Endothelial cell of umbilical vein (primary cell): ENCODE measurements at regions not wholly inside any gene's neighbourhood (a gene's known extent, or its start where the extent isn't known, plus 50 kb on each side); places are given as distances from the start of the nearest gene placed in this dataset.

ENCODE experiments used
- BruUV-seq: library from RNA; stranded (reverse); fragments of 400-500 nt; replicated peaks from 2 replicates; lab custom pipeline; 2021; lab: Mats Ljungman, UMichigan
- CTCF ChIA-PET: fragments of 300-600, 350-600 bp; sonication (Branson Sonifier 250); formaldehyde crosslinking; loops from one replicate; lab custom pipeline; 2021; ENCODE audit warnings: antibody characterized with exemption, inconsistent platforms; lab: Charles Lee
- POLR2A ChIA-PET: fragments of 300-600, 350-600 bp; sonication (Branson Sonifier 250); formaldehyde crosslinking; loops from one replicate; lab custom pipeline; 2021; ENCODE audit warnings: antibody characterized with exemption, inconsistent platforms; lab: Charles Lee
- DNase-seq: peaks from one replicate; pipeline ENCODE4 v3.0.0-alpha.2; 2011; ENCODE audit warnings: low read depth, low spot score
- FAIRE-seq: peaks from 2 replicates; lab custom pipeline; 2011; peaks lifted over from hg19 to GRCh38; lab: Jason Lieb, UNC
- H2AFZ ChIP-seq: 2 replicates; pipeline ENCODE4 v1.6.0; 2012; ENCODE audit warnings: low read depth, low read length, control low read depth, inconsistent platforms
- H3K27ac ChIP-seq: 2 replicates; pipeline ENCODE4 v1.5.1; 2011; ENCODE audit warnings: low read depth, mild to moderate bottlenecking, control low read depth, low read length, moderate library complexity; ENCODE audit not compliant: insufficient read depth
- H3K27me3 ChIP-seq, 2 experiments: 2 replicates each; pipeline versions ENCODE4 v1.6.0 to v1.6.1; 2011; ENCODE audit warnings: low read length in 2 of 2, mixed read lengths in 1 of 2; ENCODE audit not compliant: control insufficient read depth in 2 of 2, insufficient read depth in 2 of 2
- H3K36me3 ChIP-seq, 2 experiments: 2 replicates in 1 of 2; 3 replicates in 1 of 2; pipeline ENCODE4 v1.5.1; 2011; ENCODE audit warnings: low read length in 2 of 2, mild to moderate bottlenecking in 1 of 2, moderate library complexity in 1 of 2; ENCODE audit not compliant: control insufficient read depth in 2 of 2, insufficient read depth in 2 of 2; ENCODE audit errors: extremely low read depth in 1 of 2
- H3K4me1 ChIP-seq: 3 replicates; pipeline ENCODE4 v1.5.1; 2011; ENCODE audit warnings: mild to moderate bottlenecking, low read length; ENCODE audit not compliant: control insufficient read depth, insufficient read depth; ENCODE audit errors: extremely low read depth
- H3K4me2 ChIP-seq: 2 replicates; pipeline ENCODE4 v1.6.1; 2011; ENCODE audit warnings: low read length, control low read depth, mixed read lengths; ENCODE audit not compliant: insufficient read depth
- H3K4me3 ChIP-seq, 3 experiments: fragments of 200-600 bp in 1 of 3; sonication (generic), shearing (Covaris generic) in 1 of 3; replicated peaks in 1 of 3; 2 replicates each; pipeline ENCODE4 v1.5.1; 2011 to 2016; ENCODE audit warnings: control low read depth in 3 of 3, low read length in 3 of 3, mild to moderate bottlenecking in 2 of 3, inconsistent platforms in 1 of 3, low read depth in 1 of 3, moderate library complexity in 1 of 3; ENCODE audit not compliant: insufficient read depth in 1 of 3
- H3K79me2 ChIP-seq: 2 replicates; pipeline ENCODE4 v1.6.0; 2012; ENCODE audit warnings: low read length, inconsistent platforms; ENCODE audit not compliant: control insufficient read depth, insufficient read depth
- H3K9ac ChIP-seq: replicated peaks from 2 replicates; pipeline ENCODE3; 2011; ENCODE audit warnings: low read length, control low read depth; ENCODE audit not compliant: insufficient read depth; ENCODE audit errors: extremely low read depth
- H3K9me1 ChIP-seq: replicated peaks from 3 replicates; pipeline ENCODE4 v1.6.0; 2011; ENCODE audit warnings: mild to moderate bottlenecking, low read length; ENCODE audit not compliant: control insufficient read depth, insufficient read depth; ENCODE audit errors: extremely low read depth
- H3K9me3 ChIP-seq: replicated peaks from 2 replicates; pipeline ENCODE4 v1.5.1; 2012; ENCODE audit warnings: low read length, inconsistent platforms; ENCODE audit not compliant: control insufficient read depth, insufficient read depth
- H4K20me1 ChIP-seq: replicated peaks from 2 replicates; pipeline ENCODE3; 2011; ENCODE audit warnings: mild to moderate bottlenecking, low read length; ENCODE audit not compliant: control insufficient read depth, insufficient read depth; ENCODE audit errors: extremely low read depth
- EZH2 ChIP-seq: IDR thresholded peaks from 2 replicates; pipeline ENCODE4 v1.6.1; 2012; ENCODE audit warnings: borderline replicate concordance, low read depth, mild to moderate bottlenecking, moderate library complexity, low read length, inconsistent platforms; ENCODE audit not compliant: severe bottlenecking
- FOS ChIP-seq: IDR thresholded peaks from 2 replicates; pipeline ENCODE4 v1.6.1; 2011; ENCODE audit warnings: mild to moderate bottlenecking, low read length, moderate library complexity, borderline replicate concordance; ENCODE audit not compliant: insufficient read depth
- GATA2 ChIP-seq: IDR thresholded peaks from 2 replicates; pipeline ENCODE4 v1.7.0; 2011; ENCODE audit warnings: low read depth, mild to moderate bottlenecking, moderate library complexity, mixed read lengths, low read length; ENCODE audit not compliant: insufficient read length, insufficient read depth
- JUN ChIP-seq: IDR thresholded peaks from 2 replicates; pipeline ENCODE4 v1.6.1; 2011; ENCODE audit warnings: borderline replicate concordance, low read depth; ENCODE audit not compliant: insufficient read length, insufficient read depth
- MYC ChIP-seq: IDR thresholded peaks from one replicate; pipeline ENCODE4 v1.6.1; 2011; ENCODE audit warnings: mild to moderate bottlenecking, low read depth, low read length
- POLR2A ChIP-seq: IDR thresholded peaks from 2 replicates; pipeline ENCODE4 v1.6.1; 2012; ENCODE audit warnings: low read depth, mild to moderate bottlenecking, control low read depth, low read length
- POLR2AphosphoS5 ChIP-seq: IDR thresholded peaks from 2 replicates; pipeline ENCODE4 v1.6.1; 2012; ENCODE audit warnings: low read depth, mild to moderate bottlenecking, control low read depth, low read length, moderate library complexity; ENCODE audit not compliant: insufficient read depth
- dilution Hi-C: fragments of 300-500 bp; cut with MboI; formaldehyde crosslinking; loops from one replicate; pipeline ENCODE4 v1.15.0; 2019; ENCODE audit warnings: low sequenced_read_pairs; ENCODE audit not compliant: extremely low pct_ligation_motif_present
- intact Hi-C: fragments of 100-400 bp; cut with micrococcal nuclease; formaldehyde crosslinking; loops from one replicate; pipeline ENCODE4 v1.10.0; 2022
- TF ChIP-seq, protein P1 (sequence below), 2 donors: IDR thresholded peaks; 1 replicate in 1 of 2; 2 replicates in 1 of 2; pipeline ENCODE4 v1.5.1; 2011; ENCODE audit warnings: low read length in 2 of 2, mild to moderate bottlenecking in 2 of 2, moderate library complexity in 2 of 2, control low read depth in 1 of 2, inconsistent platforms in 1 of 2, low read depth in 1 of 2; ENCODE audit not compliant: insufficient read depth in 1 of 2; ENCODE audit errors: extremely low read depth in 1 of 2
- TF ChIP-seq, protein P2 (sequence below): IDR thresholded peaks from 2 replicates; pipeline ENCODE4 v1.6.1; 2011; ENCODE audit not compliant: insufficient read depth, insufficient read length

DNA sequence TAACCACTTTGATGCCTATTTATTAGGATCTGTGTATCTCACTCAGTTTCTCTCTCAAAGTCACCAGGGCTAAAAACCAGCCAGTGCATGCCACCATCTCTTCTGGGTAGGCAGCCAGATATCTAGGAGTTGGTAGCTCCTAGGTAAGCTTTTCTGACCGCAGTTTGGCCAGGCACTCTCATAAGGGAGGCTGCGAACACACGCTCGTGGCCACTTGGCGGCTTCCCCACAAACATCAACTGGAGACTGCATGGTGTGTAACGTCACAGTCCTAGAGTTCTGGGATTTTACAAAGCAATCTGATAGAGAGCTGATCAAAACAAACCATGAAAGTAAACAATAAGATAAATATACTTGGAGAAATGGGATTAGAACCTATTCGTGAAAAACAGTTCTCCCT, 424.3 kb upstream of the ACVR2A start:
- Histone ChIP-seq H3K4me2 (no peak overlapping the region), H3K79me2 (no peaks in the 10 kb centered on the region), H3K9me3 (no peaks in the 10 kb centered on the region), H3K9ac (no peak overlapping the region), H3K27ac (no peak overlapping the region), H4K20me1 (no peaks in the 10 kb centered on the region), H3K4me1 (no peaks in the 10 kb centered on the region), H3K36me3 (no peaks in the 10 kb centered on the region), H3K4me3 (no peak overlapping the region), H3K27me3 (no peaks in the 10 kb centered on the region), H2AFZ (no peak overlapping the region), H3K9me1 (no peaks in the 10 kb centered on the region)
- no peak for FAIRE-seq
- TF ChIP-seq, protein P1, sequence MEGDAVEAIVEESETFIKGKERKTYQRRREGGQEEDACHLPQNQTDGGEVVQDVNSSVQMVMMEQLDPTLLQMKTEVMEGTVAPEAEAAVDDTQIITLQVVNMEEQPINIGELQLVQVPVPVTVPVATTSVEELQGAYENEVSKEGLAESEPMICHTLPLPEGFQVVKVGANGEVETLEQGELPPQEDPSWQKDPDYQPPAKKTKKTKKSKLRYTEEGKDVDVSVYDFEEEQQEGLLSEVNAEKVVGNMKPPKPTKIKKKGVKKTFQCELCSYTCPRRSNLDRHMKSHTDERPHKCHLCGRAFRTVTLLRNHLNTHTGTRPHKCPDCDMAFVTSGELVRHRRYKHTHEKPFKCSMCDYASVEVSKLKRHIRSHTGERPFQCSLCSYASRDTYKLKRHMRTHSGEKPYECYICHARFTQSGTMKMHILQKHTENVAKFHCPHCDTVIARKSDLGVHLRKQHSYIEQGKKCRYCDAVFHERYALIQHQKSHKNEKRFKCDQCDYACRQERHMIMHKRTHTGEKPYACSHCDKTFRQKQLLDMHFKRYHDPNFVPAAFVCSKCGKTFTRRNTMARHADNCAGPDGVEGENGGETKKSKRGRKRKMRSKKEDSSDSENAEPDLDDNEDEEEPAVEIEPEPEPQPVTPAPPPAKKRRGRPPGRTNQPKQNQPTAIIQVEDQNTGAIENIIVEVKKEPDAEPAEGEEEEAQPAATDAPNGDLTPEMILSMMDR (IDR thresholded peaks at IDR 0.05; ENCODE audit: extremely low read depth in 1 of 2, insufficient read depth in 1 of 2, low read depth in 1 of 2, low read length in 2 of 2): no peak
- TF ChIP-seq, protein P2, sequence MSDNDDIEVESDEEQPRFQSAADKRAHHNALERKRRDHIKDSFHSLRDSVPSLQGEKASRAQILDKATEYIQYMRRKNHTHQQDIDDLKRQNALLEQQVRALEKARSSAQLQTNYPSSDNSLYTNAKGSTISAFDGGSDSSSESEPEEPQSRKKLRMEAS: no peak
- TF ChIP-seq GATA2 (no peak), JUN (no peak)
- dilution Hi-C loops (no loop called here), intact Hi-C loops (no loop called here)
- ChIA-PET CTCF (no interaction called here), POLR2A (no interaction called here)
- no TSS peak for BruUV-seq
- no peak for DNase-seq

DNA sequence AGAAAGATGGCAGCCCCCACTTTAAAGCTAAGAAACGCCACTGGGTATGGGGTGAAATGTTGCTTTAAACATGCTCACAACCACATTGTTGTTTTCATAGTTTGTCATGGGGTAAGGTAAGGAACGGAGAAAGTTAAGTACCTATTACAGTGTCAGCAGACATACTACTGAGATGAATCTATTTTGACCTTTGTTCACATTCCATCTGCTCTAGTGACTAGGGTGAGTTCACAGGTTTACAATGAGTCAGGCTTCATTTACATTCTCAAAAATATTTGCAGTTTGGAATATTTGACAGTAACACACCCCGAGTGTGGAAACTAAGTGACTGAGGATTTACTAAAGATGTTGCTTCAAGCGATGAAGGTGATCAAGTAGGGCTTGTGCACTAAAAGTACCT, 428.7 kb upstream of the ACVR2A start:
- Histone ChIP-seq H3K79me2 (no peaks in the 10 kb centered on the region), H3K9me1 (no peaks in the 10 kb centered on the region), H3K4me1 (no peaks in the 10 kb centered on the region), H3K27ac (no peak overlapping the region), H3K4me3 (no peak overlapping the region), H2AFZ (no peak overlapping the region), H3K27me3 (no peaks in the 10 kb centered on the region), H3K4me2 (no peak overlapping the region), H3K9me3 (no peaks in the 10 kb centered on the region), H4K20me1 (no peaks in the 10 kb centered on the region), H3K36me3 (no peaks in the 10 kb centered on the region), H3K9ac (no peak overlapping the region)
- dilution Hi-C loops: no loop called here
- DNase-seq (no peak), FAIRE-seq (no peak)
- no TSS peak for BruUV-seq
- ChIA-PET POLR2A (no interaction called here), CTCF (no interaction called here)
- intact Hi-C loops: no loop called here
- TF ChIP-seq FOS: no peak
- no peak for TF ChIP-seq EZH2
- TF ChIP-seq MYC: no peak
- TF ChIP-seq, protein P1 (IDR thresholded peaks at IDR 0.05; ENCODE audit: extremely low read depth in 1 of 2, insufficient read depth in 1 of 2, low read depth in 1 of 2, low read length in 2 of 2): no peak
- TF ChIP-seq JUN: no peak
- TF ChIP-seq, protein P2: no peak
- TF ChIP-seq GATA2: no peak
- TF ChIP-seq POLR2AphosphoS5: no peak
- TF ChIP-seq POLR2A: no peak
